ENCODE measurements at regions not wholly inside any gene's neighbourhood (a gene's known extent, or its start where the extent isn't known, plus 50 kb on each side); places are given as distances from the start of the nearest gene placed in this dataset.

GRCh38 chr13:48761256-48761655 lies 107.5 kb downstream of the CYSLTR2 start:
- DNase-seq = no peak

- DNase-seq = peak; percentile 88
Observed at GRCh38 chr13:48769107-48769704, 115.5 kb downstream of the CYSLTR2 start.

- DNase-seq = no peak
Observed at GRCh38 chr13:48770372-48770771, 116.6 kb downstream of the CYSLTR2 start.

GRCh38 chr13:48772908-48773307 lies 119.2 kb downstream of the CYSLTR2 start:
- DNase-seq = no peak

- no peak for DNase-seq
Observed at GRCh38 chr13:48773531-48774275, 120.0 kb downstream of the CYSLTR2 start.

- DNase-seq = no peak
Observed at GRCh38 chr13:48775285-48775684, 121.6 kb downstream of the CYSLTR2 start.

- no peak for DNase-seq
Observed at GRCh38 chr13:48775804-48776203, 122.1 kb downstream of the CYSLTR2 start.

- no peak for DNase-seq
Observed at GRCh38 chr13:48776401-48776800, 122.7 kb downstream of the CYSLTR2 start.

GRCh38 chr13:48778610-48779009 lies 124.9 kb downstream of the CYSLTR2 start:
- no peak for DNase-seq

GRCh38 chr13:48780713-48781341 lies 127.1 kb downstream of the CYSLTR2 start:
- DNase-seq = no peak

- DNase-seq = no peak
Observed at GRCh38 chr13:48782429-48782840, 128.7 kb downstream of the CYSLTR2 start.

- no peak for DNase-seq
Observed at GRCh38 chr13:48783181-48783630, 129.5 kb downstream of the CYSLTR2 start.

GRCh38 chr13:48783695-48784230 lies 130.0 kb downstream of the CYSLTR2 start:
- no peak for DNase-seq

- no peak for DNase-seq
Observed at GRCh38 chr13:48784916-48785548, 131.3 kb downstream of the CYSLTR2 start.

- no peak for DNase-seq
Observed at GRCh38 chr13:48790199-48790598, 136.5 kb downstream of the CYSLTR2 start.

- no peak for DNase-seq
Observed at GRCh38 chr13:48790966-48791365, 137.2 kb downstream of the CYSLTR2 start.

- DNase-seq = no peak
Observed at GRCh38 chr13:48797127-48797526, 143.4 kb downstream of the CYSLTR2 start.

- no peak for DNase-seq
Observed at GRCh38 chr13:48797761-48798160, 144.0 kb downstream of the CYSLTR2 start.

- no peak for DNase-seq
Observed at GRCh38 chr13:48798180-48798579, 144.5 kb downstream of the CYSLTR2 start.

GRCh38 chr13:48801255-48801654 lies 147.5 kb downstream of the CYSLTR2 start:
- DNase-seq = no peak

- DNase-seq = peak; percentile 13
Observed at GRCh38 chr13:48804821-48805601, 151.3 kb downstream of the CYSLTR2 start.

GRCh38 chr13:48806522-48806921 lies 152.8 kb downstream of the CYSLTR2 start:
- no peak for DNase-seq
